GM18520 (cell line): ENCODE measurements at regions not wholly inside any gene's neighbourhood (a gene's known extent, or its start where the extent isn't known, plus 50 kb on each side); places are given as distances from the start of the nearest gene placed in this dataset.

Experiments
- ATAC-seq: cut with Tn5 transposase; IDR thresholded peaks from one replicate; pipeline ENCODE4 v1.9.1; 2021; ENCODE audit not compliant: unreplicated experiment

DNA sequence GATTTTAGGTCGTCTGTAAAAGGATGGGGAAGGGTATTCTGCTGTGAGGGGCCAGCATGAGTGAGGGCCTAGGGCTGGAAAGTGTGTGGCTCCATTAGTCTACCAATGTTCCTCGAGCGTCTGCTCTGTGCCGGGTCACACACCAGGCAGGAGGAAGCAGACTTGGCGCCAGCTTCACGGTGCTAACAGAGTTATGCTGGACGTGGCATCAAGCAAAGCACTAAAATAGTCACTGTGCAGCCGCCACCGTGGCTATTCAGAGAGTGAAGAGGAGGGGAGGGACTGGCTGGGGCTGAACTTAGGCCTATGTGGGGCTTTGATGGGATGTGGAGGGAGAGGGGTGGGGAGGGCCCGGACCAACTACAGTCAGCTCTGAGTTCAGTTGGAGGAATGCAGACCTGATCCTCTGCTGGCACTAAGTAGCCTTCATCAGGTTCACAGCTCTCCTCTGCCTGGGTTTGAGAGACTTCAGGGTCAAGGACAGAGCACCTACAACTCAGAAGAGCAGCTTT, 83.9 kb upstream of the MSX1 start:
- ATAC-seq, result no peak

DNA sequence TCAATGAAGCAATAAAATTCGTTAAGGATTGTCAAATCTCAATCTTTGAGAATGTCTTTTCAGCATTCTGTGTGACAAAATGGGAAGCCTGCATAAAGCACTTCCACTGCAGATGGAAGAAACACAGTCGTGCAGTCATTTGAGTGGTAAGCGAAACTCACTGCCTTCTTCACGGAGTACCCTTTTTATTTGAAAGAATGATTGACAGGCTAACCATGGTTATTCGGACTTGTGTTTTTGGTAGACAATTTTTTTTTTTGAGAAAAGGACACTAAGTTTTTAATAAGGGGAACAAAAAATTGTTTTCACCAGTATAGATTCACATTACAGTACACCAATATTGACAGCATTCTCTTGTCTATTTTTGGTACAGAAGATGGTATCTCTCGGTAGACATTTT, 86.9 kb upstream of the MSX1 start:
- no peak for ATAC-seq

DNA sequence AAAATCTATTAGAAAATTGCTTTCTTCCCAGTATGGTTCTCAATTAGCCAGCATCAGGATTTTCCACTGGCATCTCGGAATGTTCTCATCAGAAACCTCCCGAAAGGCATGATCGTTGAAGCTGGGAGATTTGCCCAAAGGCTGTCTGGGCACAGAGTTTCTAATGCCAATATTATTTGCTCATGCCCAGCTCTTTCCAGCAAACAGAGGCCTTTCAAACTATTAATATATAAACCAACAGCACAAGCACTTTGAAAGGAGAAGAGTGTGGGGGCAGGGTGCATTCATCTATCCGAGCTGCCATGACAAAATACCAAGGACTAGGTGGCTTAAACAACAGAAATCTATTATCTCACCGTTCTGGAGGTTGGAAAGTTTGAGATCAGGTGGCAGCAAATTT, 88.3 kb upstream of the MSX1 start:
- ATAC-seq, result no peak

GRCh38 chr4:4770610-4771009, 88.9 kb upstream of the MSX1 start:
- no peak for ATAC-seq

- ATAC-seq, result no peak
These were observed 92.9 kb upstream of the MSX1 start for GRCh38 chr4:4766564-4766963.

- ATAC-seq, result no peak
These were observed 93.7 kb upstream of the MSX1 start for GRCh38 chr4:4765811-4766210.

DNA sequence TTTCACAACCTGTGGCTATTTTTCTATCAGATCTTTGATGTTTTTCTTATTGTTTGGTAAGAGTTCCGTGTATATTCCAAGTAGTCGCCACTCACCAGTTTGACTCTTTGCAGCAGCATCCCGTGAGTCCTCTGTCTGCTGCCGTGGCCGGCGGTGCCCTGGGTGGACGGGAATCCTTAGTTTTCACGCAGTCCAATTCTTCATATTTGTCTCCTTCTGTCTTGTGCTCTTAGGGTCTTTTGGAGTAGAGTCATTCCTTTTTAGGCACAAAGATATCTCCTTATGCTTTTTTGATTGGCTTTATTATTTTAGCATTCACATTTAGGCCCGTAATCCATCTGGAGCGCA, 94.9 kb upstream of the MSX1 start:
- no peak for ATAC-seq

- ATAC-seq, result no peak
These were observed 95.5 kb upstream of the MSX1 start for GRCh38 chr4:4763822-4764557.

- peak; percentile 90 for ATAC-seq
These were observed 96.3 kb upstream of the MSX1 start for GRCh38 chr4:4762909-4763821.

DNA sequence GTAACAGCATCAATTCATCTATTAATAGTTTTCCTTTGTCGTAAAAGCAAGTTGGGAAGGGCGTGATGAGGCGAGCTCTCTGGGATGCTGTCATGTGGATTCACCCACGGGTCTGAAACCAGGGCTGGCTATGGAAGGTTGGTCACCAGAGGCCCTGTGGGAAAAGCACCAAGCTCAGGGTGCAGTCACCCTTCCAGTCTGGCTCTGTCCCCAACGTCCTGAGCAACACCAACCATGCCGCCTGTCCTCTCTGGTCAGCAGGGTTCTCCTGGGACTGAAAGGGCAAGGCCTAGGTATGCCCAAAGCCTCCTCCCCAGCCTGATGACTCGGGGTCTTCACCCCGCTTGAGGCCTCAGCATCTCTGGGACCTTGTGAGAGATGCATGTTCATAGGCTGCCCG, 97.2 kb upstream of the MSX1 start:
- ATAC-seq, result no peak

DNA sequence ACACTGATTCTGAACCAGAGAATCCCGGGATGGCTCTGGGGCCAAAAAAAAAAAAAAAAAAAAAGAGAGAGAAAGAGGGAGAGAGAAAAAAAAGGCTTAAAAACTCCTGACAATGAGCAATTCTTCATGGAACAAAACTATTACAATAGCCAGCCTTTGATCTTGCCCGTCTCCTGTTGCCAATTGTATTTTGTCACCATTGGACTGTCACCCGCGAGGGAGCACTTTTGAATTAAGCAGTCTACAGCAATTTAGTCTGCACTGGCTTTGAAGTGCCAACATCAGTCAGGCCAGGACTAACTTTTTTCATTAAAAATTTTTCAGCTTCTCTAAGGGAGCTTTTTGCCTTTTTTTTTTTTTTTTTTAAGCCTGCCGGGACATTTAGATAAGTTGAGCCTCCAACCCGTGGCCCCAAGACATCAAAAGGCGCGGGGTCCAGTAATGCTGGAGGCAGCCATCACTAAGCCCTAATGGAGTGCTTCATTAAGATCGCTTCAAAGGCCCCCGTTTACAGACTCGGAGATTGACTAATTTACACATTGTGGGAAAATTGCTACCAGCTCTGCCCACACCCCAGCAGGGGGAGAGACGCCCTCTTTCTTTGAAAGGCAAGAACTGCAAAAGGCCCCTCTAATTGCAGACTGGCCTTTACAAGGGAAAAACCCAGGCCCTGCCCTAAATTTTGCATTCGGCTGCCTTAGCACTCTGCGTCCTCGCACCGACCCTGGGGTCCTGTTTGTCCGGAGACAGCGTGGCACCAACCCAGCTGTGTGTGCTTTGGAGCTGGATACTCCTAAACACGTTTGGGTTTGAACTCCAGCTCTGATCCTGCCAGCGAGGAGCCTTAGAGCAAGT, 98.1 kb upstream of the MSX1 start:
- no peak for ATAC-seq

GRCh38 chr4:4759883-4760282, 99.6 kb upstream of the MSX1 start:
- ATAC-seq, result no peak

DNA sequence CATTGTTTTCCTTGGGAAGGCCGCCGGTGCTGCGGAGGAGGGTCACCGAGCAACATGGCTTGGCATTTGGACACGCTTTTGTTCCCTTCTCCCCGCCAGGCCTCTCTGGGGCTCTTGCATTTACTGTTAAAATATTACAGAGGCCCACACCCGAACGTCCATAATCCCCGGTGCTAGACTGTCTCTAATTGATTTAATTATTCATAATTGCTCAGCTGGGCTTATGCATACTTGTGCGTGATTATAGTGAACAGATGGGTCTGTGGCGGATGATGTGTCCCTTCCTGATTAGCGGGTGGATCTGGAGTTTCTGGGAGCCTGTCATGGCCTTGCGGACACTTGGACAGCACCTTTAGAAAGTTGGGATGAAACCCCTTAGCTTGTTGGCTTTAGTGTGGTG, 100.2 kb upstream of the MSX1 start:
- no peak for ATAC-seq

DNA sequence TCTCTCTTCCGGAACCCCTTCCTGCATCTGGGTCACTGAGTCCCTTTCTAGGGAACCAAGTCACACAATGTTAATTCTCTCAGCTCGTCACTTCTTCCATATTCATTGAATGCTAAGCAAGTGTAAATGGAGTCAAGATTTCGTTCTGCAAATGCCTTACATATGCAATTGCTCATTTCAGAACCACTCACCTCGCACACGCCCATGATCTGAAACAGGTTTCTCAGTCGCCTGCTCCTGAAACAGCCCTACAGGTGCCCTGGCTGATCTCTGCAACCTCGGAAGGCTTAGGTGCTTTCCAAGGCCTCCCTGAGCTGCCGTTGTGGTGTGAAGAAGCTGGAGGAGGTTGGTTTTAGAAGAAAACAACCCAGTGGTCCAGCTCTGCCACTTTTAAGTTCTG, 100.8 kb upstream of the MSX1 start:
- ATAC-seq, result no peak

- ATAC-seq, result no peak
These were observed 104.2 kb upstream of the MSX1 start for GRCh38 chr4:4755306-4755705.

DNA sequence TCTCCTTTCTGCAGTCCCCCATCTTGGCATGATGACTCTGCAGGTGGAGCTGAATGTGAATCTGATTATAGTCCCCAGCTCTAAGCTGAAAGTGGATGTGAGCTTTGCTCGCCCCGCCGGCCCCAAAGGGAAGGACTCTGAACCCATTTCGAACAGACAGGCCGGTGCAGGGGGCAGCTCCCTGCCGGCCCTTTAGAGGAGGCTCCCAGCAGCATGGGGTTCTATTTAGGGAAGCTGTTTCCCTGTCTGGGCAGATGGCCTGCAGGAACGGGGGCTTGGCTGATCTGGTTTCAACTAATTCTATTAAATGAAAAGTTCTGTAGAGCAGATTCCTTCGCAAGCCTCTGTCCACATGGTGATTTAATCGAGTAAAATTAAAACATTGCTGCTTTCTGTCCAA, 104.8 kb upstream of the MSX1 start:
- no peak for ATAC-seq

- ATAC-seq, result no peak
These were observed 105.8 kb upstream of the MSX1 start for GRCh38 chr4:4753643-4754042.

GRCh38 chr4:4752576-4753401, 106.7 kb upstream of the MSX1 start:
- no peak for ATAC-seq

- ATAC-seq, result no peak
These were observed 107.4 kb upstream of the MSX1 start for GRCh38 chr4:4752025-4752424.

GRCh38 chr4:4750187-4750586, 109.3 kb upstream of the MSX1 start:
- ATAC-seq, result no peak
